ENCODE measurements at regions not wholly inside any gene's neighbourhood (a gene's known extent, or its start where the extent isn't known, plus 50 kb on each side); places are given as distances from the start of the nearest gene placed in this dataset.

DNA sequence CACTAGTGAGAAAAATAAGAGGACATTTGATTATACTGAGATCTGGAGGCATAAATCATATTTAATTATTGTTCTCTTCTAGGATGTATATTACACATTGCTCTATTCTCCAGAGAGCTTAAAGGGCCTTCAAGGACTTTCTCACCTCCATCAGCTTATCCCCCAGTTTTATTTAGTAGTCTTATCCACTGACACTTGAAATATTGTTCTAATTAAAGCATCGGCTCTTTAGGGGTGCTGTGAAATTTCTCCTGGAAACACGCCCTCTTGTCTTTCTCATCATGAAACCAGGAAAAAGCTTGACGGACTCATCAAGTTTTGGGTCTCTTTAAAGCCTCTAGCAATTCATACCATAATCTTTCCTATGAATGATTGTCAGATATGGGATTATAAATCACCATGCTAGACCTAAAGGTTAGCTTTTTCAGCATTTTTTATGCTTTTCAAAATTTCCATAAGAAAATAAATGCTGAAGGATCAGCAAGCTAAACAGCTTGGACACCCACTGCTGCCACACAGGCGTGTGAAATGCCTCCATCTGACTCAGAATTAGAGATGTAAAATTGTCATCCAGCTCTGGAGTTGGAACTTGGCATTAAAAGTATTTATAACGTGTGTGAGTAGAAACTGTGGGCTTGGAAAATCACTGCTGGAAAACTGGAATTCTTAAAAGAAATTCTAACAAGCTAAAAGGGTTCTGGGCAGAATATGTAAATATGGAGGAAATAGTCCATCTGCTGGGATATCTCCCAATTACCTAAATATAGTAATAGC lies 216.3 kb downstream of the CHRM2 start:
- Histone ChIP-seq H3K4me3 (no peak overlapping the region), H3K36me3 (no peaks in the 10 kb centered on the region), H3K79me2 (ENCODE audit: low read depth) (no peaks in the 10 kb centered on the region), H3K9ac (no peak overlapping the region), H3F3A (ENCODE audit: low read depth) (no peaks in the 10 kb centered on the region), H3K4me2 (no peak overlapping the region), H3K27ac (no peak overlapping the region), H3K27me3 (no peaks in the 10 kb centered on the region), H3K4me1 (no peaks in the 10 kb centered on the region), H2AFZ (replicated peaks) (no peak overlapping the region), H3K9me3 (ENCODE audit: low read depth) (no peaks in the 10 kb centered on the region), H4K20me1 (ENCODE audit: low read depth) (no peaks in the 10 kb centered on the region)
- TF ChIP-seq EZH2phosphoT487 (IDR thresholded peaks at IDR 0.05) = no peak
- TF ChIP-seq EZH2 (IDR thresholded peaks at IDR 0.05) = no peak
- TF ChIP-seq, protein P1, sequence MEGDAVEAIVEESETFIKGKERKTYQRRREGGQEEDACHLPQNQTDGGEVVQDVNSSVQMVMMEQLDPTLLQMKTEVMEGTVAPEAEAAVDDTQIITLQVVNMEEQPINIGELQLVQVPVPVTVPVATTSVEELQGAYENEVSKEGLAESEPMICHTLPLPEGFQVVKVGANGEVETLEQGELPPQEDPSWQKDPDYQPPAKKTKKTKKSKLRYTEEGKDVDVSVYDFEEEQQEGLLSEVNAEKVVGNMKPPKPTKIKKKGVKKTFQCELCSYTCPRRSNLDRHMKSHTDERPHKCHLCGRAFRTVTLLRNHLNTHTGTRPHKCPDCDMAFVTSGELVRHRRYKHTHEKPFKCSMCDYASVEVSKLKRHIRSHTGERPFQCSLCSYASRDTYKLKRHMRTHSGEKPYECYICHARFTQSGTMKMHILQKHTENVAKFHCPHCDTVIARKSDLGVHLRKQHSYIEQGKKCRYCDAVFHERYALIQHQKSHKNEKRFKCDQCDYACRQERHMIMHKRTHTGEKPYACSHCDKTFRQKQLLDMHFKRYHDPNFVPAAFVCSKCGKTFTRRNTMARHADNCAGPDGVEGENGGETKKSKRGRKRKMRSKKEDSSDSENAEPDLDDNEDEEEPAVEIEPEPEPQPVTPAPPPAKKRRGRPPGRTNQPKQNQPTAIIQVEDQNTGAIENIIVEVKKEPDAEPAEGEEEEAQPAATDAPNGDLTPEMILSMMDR (IDR thresholded peaks at IDR 0.05) = no peak
- Mint-ChIP-seq H3K9me3 (no peaks in the 10 kb centered on the region), H3K4me1 (no peaks in the 10 kb centered on the region), H3K27me3 (ENCODE audit: insufficient read depth, low read depth) (peaks cover 2% of the 10 kb centered on the region), H3K27ac (no peak overlapping the region), H3K36me3 (no peaks in the 10 kb centered on the region), H3K4me3 (no peak overlapping the region)
- no peak for DNase-seq (ENCODE audit: low spot score)

DNA sequence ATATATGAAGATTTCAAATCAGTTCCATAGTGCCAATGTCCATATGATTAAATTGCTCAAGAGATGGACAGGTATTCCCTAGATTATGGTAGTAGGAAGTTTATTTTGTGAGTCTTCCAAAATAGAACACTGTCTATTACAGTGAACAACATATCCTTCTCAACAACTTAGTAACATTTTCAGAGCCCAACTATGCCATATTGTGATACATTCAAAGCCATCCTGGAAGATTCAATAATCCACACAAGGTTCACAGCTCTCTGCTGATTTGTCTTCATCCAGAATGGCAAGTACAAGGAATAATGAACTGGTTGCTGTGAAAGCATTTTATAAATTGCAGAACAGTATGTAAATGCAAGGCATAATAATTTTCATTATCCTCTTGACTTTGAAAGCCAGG lies 213.9 kb downstream of the CHRM2 start:
- no peak overlapping the region for H3K9ac ChIP-seq
- no peaks in the 10 kb centered on the region for H4K20me1 ChIP-seq (ENCODE audit: low read depth)
- H3K4me2 ChIP-seq = no peak overlapping the region
- no peaks in the 10 kb centered on the region for H3K36me3 ChIP-seq
- no peaks in the 10 kb centered on the region for H3F3A ChIP-seq (ENCODE audit: low read depth)
- Mint-ChIP-seq H3K4me3 (no peak overlapping the region), H3K9me3 (no peaks in the 10 kb centered on the region), H3K27me3 (ENCODE audit: insufficient read depth, low read depth) (peaks cover 2% of the 10 kb centered on the region), H3K36me3 (no peaks in the 10 kb centered on the region), H3K27ac (no peak overlapping the region), H3K4me1 (no peaks in the 10 kb centered on the region)
- no peak overlapping the region for H2AFZ ChIP-seq (replicated peaks)
- H3K4me1 ChIP-seq = no peaks in the 10 kb centered on the region
- H3K79me2 ChIP-seq (ENCODE audit: low read depth) = no peaks in the 10 kb centered on the region
- TF ChIP-seq EZH2phosphoT487 (IDR thresholded peaks at IDR 0.05) (no peak), EZH2 (IDR thresholded peaks at IDR 0.05) (no peak)
- TF ChIP-seq, protein P1 (IDR thresholded peaks at IDR 0.05) = no peak
- DNase-seq (ENCODE audit: low spot score) = no peak
- H3K4me3 ChIP-seq = no peak overlapping the region
- H3K9me3 ChIP-seq (ENCODE audit: low read depth) = no peaks in the 10 kb centered on the region
- no peaks in the 10 kb centered on the region for H3K27me3 ChIP-seq
- H3K27ac ChIP-seq = no peak overlapping the region

DNA sequence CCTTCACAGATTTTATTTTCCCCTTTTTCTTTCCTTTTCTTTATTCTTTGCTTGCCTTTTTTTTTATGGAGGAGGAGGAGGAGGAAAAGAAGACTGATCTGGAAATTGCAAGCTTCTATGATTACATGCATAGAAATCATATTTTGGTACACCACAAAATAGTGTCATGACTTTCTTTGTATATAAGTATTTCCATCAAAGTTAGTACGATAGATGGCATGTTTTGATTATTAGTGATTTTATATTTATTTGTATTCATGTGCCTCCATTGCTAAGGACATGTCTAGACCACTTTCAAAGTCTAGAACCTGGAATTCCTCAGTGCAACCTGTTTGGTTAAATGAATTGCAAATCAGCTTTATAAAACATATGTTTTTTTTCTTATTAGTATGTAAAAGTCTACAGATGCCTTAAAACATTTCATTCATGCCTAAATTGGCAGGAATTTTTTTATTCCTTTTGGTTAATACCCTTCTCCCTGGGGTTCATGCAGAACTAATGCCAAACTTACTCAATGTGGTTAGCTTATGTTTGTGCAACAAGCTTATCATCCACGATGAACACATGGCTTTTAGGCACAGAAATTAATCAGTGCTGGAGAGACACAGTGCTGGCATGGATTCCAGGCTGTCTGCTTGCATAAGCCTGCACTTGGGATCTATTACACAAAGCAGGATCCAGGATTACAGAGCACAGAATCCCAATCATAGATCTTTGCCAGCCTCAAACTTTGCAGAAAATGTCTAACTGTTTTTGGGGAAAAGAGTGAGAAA lies 213.1 kb downstream of the CHRM2 start:
- Histone ChIP-seq H3K4me3 (no peak overlapping the region), H3K27me3 (no peaks in the 10 kb centered on the region), H2AFZ (replicated peaks) (no peak overlapping the region), H4K20me1 (ENCODE audit: low read depth) (no peaks in the 10 kb centered on the region), H3K27ac (no peak overlapping the region), H3K79me2 (ENCODE audit: low read depth) (no peaks in the 10 kb centered on the region), H3K9ac (no peak overlapping the region), H3K9me3 (ENCODE audit: low read depth) (no peaks in the 10 kb centered on the region), H3F3A (ENCODE audit: low read depth) (no peaks in the 10 kb centered on the region), H3K36me3 (no peaks in the 10 kb centered on the region), H3K4me2 (no peak overlapping the region), H3K4me1 (no peaks in the 10 kb centered on the region)
- no peaks in the 10 kb centered on the region for H3K36me3 Mint-ChIP-seq
- no peak for DNase-seq (ENCODE audit: low spot score)
- TF ChIP-seq, protein P1 (IDR thresholded peaks at IDR 0.05) = no peak
- TF ChIP-seq EZH2 (IDR thresholded peaks at IDR 0.05) = no peak
- TF ChIP-seq EZH2phosphoT487 (IDR thresholded peaks at IDR 0.05) = no peak
- peaks cover 2% of the 10 kb centered on the region for H3K27me3 Mint-ChIP-seq (ENCODE audit: insufficient read depth, low read depth)
- no peaks in the 10 kb centered on the region for H3K4me1 Mint-ChIP-seq
- no peak overlapping the region for H3K27ac Mint-ChIP-seq
- no peaks in the 10 kb centered on the region for H3K9me3 Mint-ChIP-seq
- no peak overlapping the region for H3K4me3 Mint-ChIP-seq
